ENCODE measurements at regions not wholly inside any gene's neighbourhood (a gene's known extent, or its start where the extent isn't known, plus 50 kb on each side); places are given as distances from the start of the nearest gene placed in this dataset.
A peak's percentile ranks its signal among the peaks of the same experiment; 100 is the strongest.

GRCh38 chr6:144895313-144896278 lies 610.5 kb downstream of the UTRN start:
- Mint-ChIP-seq H3K27me3 (ENCODE audit: low read depth) (peaks cover 3% of the 10 kb centered on the region), H3K36me3 (ENCODE audit: insufficient read depth) (no peaks in the 10 kb centered on the region), H3K4me1 (ENCODE audit: low read depth) (no peaks in the 10 kb centered on the region), H3K4me3 (no peak overlapping the region), H3K9me3 (no peaks in the 10 kb centered on the region)
- ATAC-seq (no peak), DNase-seq (no peak)

- peaks cover 3% of the 10 kb centered on the region for H3K27me3 Mint-ChIP-seq (ENCODE audit: low read depth)
- no peak for ATAC-seq
- no peaks in the 10 kb centered on the region for H3K36me3 Mint-ChIP-seq (ENCODE audit: insufficient read depth)
- no peak for DNase-seq
- H3K4me3 Mint-ChIP-seq: no peak overlapping the region
- no peaks in the 10 kb centered on the region for H3K4me1 Mint-ChIP-seq (ENCODE audit: low read depth)
- H3K9me3 Mint-ChIP-seq: peaks cover under 1% of the 10 kb centered on the region
Measured at GRCh38 chr6:144896289-144896688, 611.2 kb downstream of the UTRN start.

- DNase-seq (no peak), ATAC-seq (no peak)
- H3K9me3 Mint-ChIP-seq: peaks cover 4% of the 10 kb centered on the region
- no peaks in the 10 kb centered on the region for H3K4me1 Mint-ChIP-seq (ENCODE audit: low read depth)
- H3K27me3 Mint-ChIP-seq (ENCODE audit: low read depth): peaks cover 9% of the 10 kb centered on the region
- no peaks in the 10 kb centered on the region for H3K36me3 Mint-ChIP-seq (ENCODE audit: insufficient read depth)
- H3K4me3 Mint-ChIP-seq: no peak overlapping the region
Measured at GRCh38 chr6:144896871-144897270, 611.7 kb downstream of the UTRN start.

DNA sequence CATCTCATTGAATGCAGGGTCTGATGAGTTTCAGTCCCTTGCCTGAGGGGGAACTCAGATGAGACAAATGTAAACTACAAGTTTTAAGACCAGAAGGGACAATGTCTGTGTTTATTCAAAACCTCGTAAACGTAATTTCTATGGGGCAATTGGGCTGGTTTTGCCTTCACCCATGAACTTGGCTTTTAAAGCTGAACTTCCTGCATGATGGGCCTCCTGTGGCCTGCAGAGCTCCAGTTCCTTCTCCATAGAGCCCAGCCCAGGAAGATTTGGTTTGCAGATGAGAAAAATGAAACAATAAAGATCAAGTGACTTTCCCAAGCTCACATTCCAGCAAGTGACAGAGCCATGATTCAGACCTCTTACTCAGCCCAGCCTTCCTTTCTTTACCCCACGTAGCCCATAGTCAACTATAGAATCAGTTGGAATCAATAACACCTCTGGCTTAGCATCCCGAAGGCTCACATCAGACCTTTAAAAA lies 612.3 kb downstream of the UTRN start:
- Mint-ChIP-seq H3K4me3 (no peak overlapping the region), H3K36me3 (ENCODE audit: insufficient read depth) (no peaks in the 10 kb centered on the region), H3K27me3 (ENCODE audit: low read depth) (peaks cover 10% of the 10 kb centered on the region), H3K9me3 (peaks cover 8% of the 10 kb centered on the region), H3K4me1 (ENCODE audit: low read depth) (no peaks in the 10 kb centered on the region)
- ATAC-seq: no peak
- no peak for DNase-seq

- no peaks in the 10 kb centered on the region for H3K4me1 Mint-ChIP-seq (ENCODE audit: low read depth)
- H3K27me3 Mint-ChIP-seq (ENCODE audit: low read depth): peaks cover 9% of the 10 kb centered on the region
- peak in 1 of 2 donors; percentile 14 for ATAC-seq
- H3K36me3 Mint-ChIP-seq (ENCODE audit: insufficient read depth): peaks cover 2% of the 10 kb centered on the region
- H3K4me3 Mint-ChIP-seq: no peak overlapping the region
- H3K9me3 Mint-ChIP-seq: peaks cover 15% of the 10 kb centered on the region
- DNase-seq: no peak
Measured at GRCh38 chr6:144898052-144898689, 613.0 kb downstream of the UTRN start.

- peaks cover 9% of the 10 kb centered on the region for H3K27me3 Mint-ChIP-seq (ENCODE audit: low read depth)
- DNase-seq: no peak
- ATAC-seq: no peak
- H3K4me3 Mint-ChIP-seq: no peak overlapping the region
- peaks cover 16% of the 10 kb centered on the region for H3K9me3 Mint-ChIP-seq
- no peaks in the 10 kb centered on the region for H3K4me1 Mint-ChIP-seq (ENCODE audit: low read depth)
- peaks cover 3% of the 10 kb centered on the region for H3K36me3 Mint-ChIP-seq (ENCODE audit: insufficient read depth)
Measured at GRCh38 chr6:144898741-144899140, 613.6 kb downstream of the UTRN start.

DNA sequence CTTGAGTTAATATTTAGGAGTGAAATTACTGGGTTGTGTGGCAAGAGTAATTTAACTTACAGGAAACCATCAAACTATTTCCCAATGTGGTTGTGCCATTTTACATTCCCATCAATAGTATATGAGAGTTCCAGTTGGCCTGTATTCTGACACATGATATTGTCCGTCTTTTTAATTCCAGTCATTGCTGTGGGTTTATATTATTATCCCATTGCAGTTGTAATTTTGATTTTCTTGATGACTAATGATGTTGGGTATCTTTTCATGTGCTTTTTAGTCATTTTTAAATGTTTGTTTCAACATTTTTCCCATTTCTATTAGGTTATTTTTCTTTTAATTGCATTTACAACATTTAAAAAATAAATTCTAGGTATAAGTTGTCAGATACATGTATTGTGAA lies 614.0 kb downstream of the UTRN start:
- H3K4me1 Mint-ChIP-seq (ENCODE audit: low read depth): no peaks in the 10 kb centered on the region

DNA sequence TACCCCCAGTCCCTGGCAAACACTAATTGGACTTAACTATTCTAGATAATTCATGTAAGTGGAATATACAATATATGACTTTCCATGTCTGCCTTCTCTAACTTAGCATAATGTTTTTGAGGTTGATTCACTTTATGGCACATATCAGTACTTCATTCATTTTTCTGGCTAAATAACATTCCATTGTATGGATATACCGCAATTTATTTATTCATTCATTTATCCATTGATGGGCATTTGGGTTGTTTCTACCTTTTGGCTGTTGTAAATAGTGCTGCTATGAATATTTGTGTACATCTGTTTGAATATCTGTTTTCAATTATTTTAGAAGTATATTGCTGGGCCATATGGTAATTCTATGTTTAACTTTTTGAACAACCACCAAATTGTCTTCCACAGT lies 616.3 kb downstream of the UTRN start:
- Mint-ChIP-seq H3K4me3 (no peak overlapping the region), H3K4me1 (ENCODE audit: low read depth) (no peaks in the 10 kb centered on the region), H3K36me3 (ENCODE audit: insufficient read depth) (peaks cover 3% of the 10 kb centered on the region), H3K9me3 (peaks cover 16% of the 10 kb centered on the region), H3K27me3 (ENCODE audit: low read depth) (peaks cover 9% of the 10 kb centered on the region)
- DNase-seq: no peak
- ATAC-seq: no peak

More for the DNA sequence above, 614.0 kb downstream of the UTRN start:
- peaks cover 3% of the 10 kb centered on the region for H3K36me3 Mint-ChIP-seq (ENCODE audit: insufficient read depth)
- ATAC-seq (no peak), DNase-seq (no peak)
- H3K27me3 Mint-ChIP-seq (ENCODE audit: low read depth): peaks cover 9% of the 10 kb centered on the region
- no peak overlapping the region for H3K4me3 Mint-ChIP-seq
- peaks cover 16% of the 10 kb centered on the region for H3K9me3 Mint-ChIP-seq

DNA sequence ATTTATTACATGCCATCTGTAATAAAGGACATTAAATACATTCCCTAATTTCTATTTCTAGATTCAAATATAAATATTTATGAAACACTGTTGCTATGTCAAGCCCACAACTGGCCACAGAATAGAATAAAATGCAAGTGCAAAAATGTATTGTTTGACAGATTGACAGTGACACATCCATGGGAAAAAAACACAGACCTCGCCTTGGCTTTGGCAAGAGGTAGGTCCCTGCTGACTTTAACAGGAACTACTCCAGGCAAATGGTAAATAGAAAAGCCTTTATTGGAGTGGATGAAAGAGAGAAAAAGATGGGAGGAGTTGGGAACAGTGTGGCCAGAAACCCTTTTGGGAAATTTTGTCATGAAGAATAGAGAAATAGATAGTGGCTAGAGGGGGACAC lies 622.9 kb downstream of the UTRN start:
- H3K4me3 Mint-ChIP-seq: no peak overlapping the region
- ATAC-seq (no peak), DNase-seq (no peak)
- peaks cover 6% of the 10 kb centered on the region for H3K27me3 Mint-ChIP-seq (ENCODE audit: low read depth)
- peaks cover 2% of the 10 kb centered on the region for H3K9me3 Mint-ChIP-seq
- H3K4me1 Mint-ChIP-seq (ENCODE audit: low read depth): peaks cover 3% of the 10 kb centered on the region
- H3K36me3 Mint-ChIP-seq (ENCODE audit: insufficient read depth): peaks cover 2% of the 10 kb centered on the region

- H3K9me3 Mint-ChIP-seq: peaks cover 4% of the 10 kb centered on the region
- peaks cover 6% of the 10 kb centered on the region for H3K27me3 Mint-ChIP-seq (ENCODE audit: low read depth)
- peaks cover 3% of the 10 kb centered on the region for H3K4me1 Mint-ChIP-seq (ENCODE audit: low read depth)
- no peaks in the 10 kb centered on the region for H3K36me3 Mint-ChIP-seq (ENCODE audit: insufficient read depth)
- no peak overlapping the region for H3K4me3 Mint-ChIP-seq
- no peak for DNase-seq
- ATAC-seq: no peak
Measured at GRCh38 chr6:144909753-144910285, 624.7 kb downstream of the UTRN start.

GRCh38 chr6:144911322-144911721 lies 626.2 kb downstream of the UTRN start:
- peaks cover 10% of the 10 kb centered on the region for H3K27me3 Mint-ChIP-seq (ENCODE audit: low read depth)
- DNase-seq (no peak), ATAC-seq (no peak)
- no peak overlapping the region for H3K4me3 Mint-ChIP-seq
- no peaks in the 10 kb centered on the region for H3K36me3 Mint-ChIP-seq (ENCODE audit: insufficient read depth)
- H3K4me1 Mint-ChIP-seq (ENCODE audit: low read depth): peaks cover 3% of the 10 kb centered on the region
- peaks cover 4% of the 10 kb centered on the region for H3K9me3 Mint-ChIP-seq

DNA sequence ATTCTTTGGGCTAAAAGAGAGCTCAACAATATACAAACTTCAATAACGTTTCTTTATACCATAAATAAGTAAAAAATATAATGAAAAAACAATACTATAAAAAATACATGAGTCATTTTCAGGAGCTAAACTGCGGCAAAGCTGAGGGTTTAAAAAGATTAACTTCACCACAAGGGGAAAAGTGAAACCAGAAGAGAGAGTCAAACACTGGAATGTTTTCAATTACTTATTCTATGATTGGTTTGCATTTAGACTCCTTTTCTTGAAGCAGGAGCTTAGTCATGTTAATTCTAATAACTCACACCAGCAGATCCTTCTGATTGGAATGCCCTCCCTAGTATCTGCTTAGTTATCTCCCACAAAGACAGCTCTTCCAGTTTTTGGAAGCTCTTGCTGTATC lies 627.3 kb downstream of the UTRN start:
- ATAC-seq: no peak

GRCh38 chr6:144918073-144918472 lies 632.9 kb downstream of the UTRN start:
- H3K4me1 Mint-ChIP-seq (ENCODE audit: low read depth): peaks cover 2% of the 10 kb centered on the region
- H3K36me3 Mint-ChIP-seq (ENCODE audit: insufficient read depth): no peaks in the 10 kb centered on the region
- no peak for ATAC-seq
- no peak for DNase-seq
- H3K27me3 Mint-ChIP-seq (ENCODE audit: low read depth): peaks cover 12% of the 10 kb centered on the region
- no peak overlapping the region for H3K4me3 Mint-ChIP-seq
- peaks cover 4% of the 10 kb centered on the region for H3K9me3 Mint-ChIP-seq

More for the DNA sequence above, 627.3 kb downstream of the UTRN start:
- Mint-ChIP-seq H3K9me3 (peaks cover 4% of the 10 kb centered on the region), H3K36me3 (ENCODE audit: insufficient read depth) (no peaks in the 10 kb centered on the region), H3K27me3 (ENCODE audit: low read depth) (peaks cover 8% of the 10 kb centered on the region), H3K4me1 (ENCODE audit: low read depth) (peaks cover 3% of the 10 kb centered on the region), H3K4me3 (no peak overlapping the region)
- no peak for DNase-seq

DNA sequence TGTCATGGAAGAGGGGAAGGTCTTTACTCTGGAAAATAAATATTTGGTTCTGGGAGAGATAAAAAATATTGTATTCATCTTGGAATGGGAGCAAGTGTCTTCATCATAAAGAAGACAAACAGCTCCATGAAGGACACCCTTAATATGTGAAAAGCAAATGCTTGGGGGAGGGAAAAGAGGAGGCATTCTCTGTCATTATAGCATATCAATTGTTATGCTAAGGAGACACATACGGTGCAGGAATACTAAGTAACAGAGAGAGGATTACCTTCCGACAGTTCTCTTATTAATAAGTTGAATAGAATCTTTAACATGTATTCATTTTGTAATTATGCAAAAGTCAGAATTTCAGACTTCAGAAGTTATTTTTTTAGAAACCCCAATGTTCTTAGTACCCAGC lies 634.4 kb downstream of the UTRN start:
- no peak for DNase-seq
- ATAC-seq: no peak
- peaks cover 2% of the 10 kb centered on the region for H3K4me1 Mint-ChIP-seq (ENCODE audit: low read depth)
- no peak overlapping the region for H3K4me3 Mint-ChIP-seq
- peaks cover 12% of the 10 kb centered on the region for H3K27me3 Mint-ChIP-seq (ENCODE audit: low read depth)
- H3K9me3 Mint-ChIP-seq: no peaks in the 10 kb centered on the region
- no peaks in the 10 kb centered on the region for H3K36me3 Mint-ChIP-seq (ENCODE audit: insufficient read depth)

All from activated T-cell treated with anti-CD3 and anti-CD28 coated beads, Interleukin-2, amount 50 U/mL, for 4 hours (primary cell).